ENCODE measurements at regions not wholly inside any gene's neighbourhood (a gene's known extent, or its start where the extent isn't known, plus 50 kb on each side); places are given as distances from the start of the nearest gene placed in this dataset.

DNA sequence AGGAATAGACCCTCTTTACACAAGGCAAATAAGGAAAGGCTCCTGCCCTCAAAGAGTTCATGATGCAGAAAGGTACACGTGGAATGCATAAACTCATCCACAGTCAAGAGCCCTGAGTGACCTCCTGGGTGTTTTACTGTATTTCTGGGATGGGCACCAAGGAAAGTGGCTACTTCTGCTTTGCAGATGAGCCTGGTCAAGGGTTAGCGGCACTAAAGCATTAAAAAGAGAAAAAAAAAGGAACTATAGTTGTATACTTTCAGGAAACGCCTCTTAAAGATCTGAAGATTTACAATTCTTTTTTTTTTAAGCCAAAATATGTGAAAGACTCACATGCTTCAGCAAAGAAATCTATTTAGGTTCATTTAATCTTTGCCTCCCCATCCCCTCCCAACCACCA lies 366.2 kb upstream of the PDE4D start:
- no peak overlapping the region for H3K56ac ChIP-seq (ENCODE audit: low read length)
- no peaks in the 10 kb centered on the region for H3K36me3 ChIP-seq (ENCODE audit: control insufficient read depth, insufficient read depth, low read length)
- no peak overlapping the region for H2AK5ac ChIP-seq (ENCODE audit: low read length)
- no CpG with 5 or more reads among the region's 3 CpGs for WGBS (ENCODE audit: extremely low coverage, insufficient coverage, low lambda C conversion rate)
- H3K23ac ChIP-seq (ENCODE audit: low read length) = no peak overlapping the region
- no peak overlapping the region for H3K4me2 ChIP-seq (ENCODE audit: low read length)
- no peak overlapping the region for H2BK120ac ChIP-seq (ENCODE audit: low read depth, low read length)
- no peaks in the 10 kb centered on the region for H3K79me1 ChIP-seq (ENCODE audit: low read length)
- no peak overlapping the region for H3K4ac ChIP-seq (ENCODE audit: low read depth, low read length)
- no peak for DNase-seq
- no peaks in the 10 kb centered on the region for H3K79me2 ChIP-seq (ENCODE audit: control insufficient read depth, insufficient read depth, low read length)
- no peak overlapping the region for H3K9ac ChIP-seq (ENCODE audit: low read length)
- no peaks in the 10 kb centered on the region for H3K4me1 ChIP-seq (ENCODE audit: control insufficient read depth, low read depth, low read length)
- no peak overlapping the region for H2BK5ac ChIP-seq (ENCODE audit: low read length)
- H3K4me3 ChIP-seq (ENCODE audit: low read length) = no peak overlapping the region
- no peak overlapping the region for H4K8ac ChIP-seq (ENCODE audit: low read depth, low read length)
- H3K27me3 ChIP-seq (ENCODE audit: insufficient read depth, low read length, poor library complexity) = no peaks in the 10 kb centered on the region
- H2BK15ac ChIP-seq (replicated peaks; ENCODE audit: low read depth) = no peak overlapping the region
- H3K18ac ChIP-seq (ENCODE audit: low read length) = no peak overlapping the region
- no peak overlapping the region for H4K5ac ChIP-seq (ENCODE audit: low read length)
- no peak overlapping the region for H3K27ac ChIP-seq (ENCODE audit: low read depth, low read length)

DNA sequence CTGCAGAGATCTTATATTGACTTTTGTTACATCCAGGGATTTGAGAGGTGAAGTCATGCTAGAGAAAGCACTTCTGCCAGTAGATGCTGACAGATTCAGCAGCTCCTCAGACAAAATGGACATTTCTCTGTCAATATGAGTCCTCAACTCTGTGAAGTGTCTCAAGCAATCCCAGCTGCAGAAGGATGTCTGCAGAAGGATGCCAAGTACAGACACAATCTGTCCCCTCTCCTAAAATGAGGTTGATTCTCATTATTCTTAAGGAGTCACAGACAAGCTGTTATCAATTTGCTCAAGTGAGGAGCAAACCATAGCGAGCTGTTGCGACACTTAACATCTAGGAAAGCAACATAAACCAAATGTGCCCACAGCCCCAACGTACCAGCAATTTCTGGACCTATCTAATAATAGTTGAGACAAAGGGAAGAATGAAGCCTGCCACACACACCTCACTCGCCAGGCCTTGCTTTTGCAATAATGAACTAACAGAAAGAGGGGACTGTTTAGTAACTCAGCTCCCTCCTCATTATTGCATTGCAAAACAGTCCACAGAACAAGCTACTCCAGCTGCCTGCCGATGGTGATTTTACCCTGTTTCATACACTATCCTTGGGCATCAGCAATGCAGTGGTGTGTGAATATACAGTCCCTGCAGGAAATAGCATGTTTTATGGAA lies 364.2 kb upstream of the PDE4D start:
- Histone ChIP-seq H3K4me3 (ENCODE audit: low read length) (no peak overlapping the region), H4K8ac (ENCODE audit: low read depth, low read length) (no peak overlapping the region), H4K5ac (ENCODE audit: low read length) (no peak overlapping the region), H2BK15ac (replicated peaks; ENCODE audit: low read depth) (no peak overlapping the region), H3K27ac (ENCODE audit: low read depth, low read length) (no peak overlapping the region), H3K18ac (ENCODE audit: low read length) (no peak overlapping the region), H2AK5ac (ENCODE audit: low read length) (no peak overlapping the region), H3K23ac (ENCODE audit: low read length) (no peak overlapping the region), H3K56ac (ENCODE audit: low read length) (no peak overlapping the region), H3K4me2 (ENCODE audit: low read length) (no peak overlapping the region), H3K79me1 (ENCODE audit: low read length) (no peaks in the 10 kb centered on the region), H3K9ac (ENCODE audit: low read length) (no peak overlapping the region), H2BK5ac (ENCODE audit: low read length) (no peak overlapping the region), H2BK120ac (ENCODE audit: low read depth, low read length) (no peak overlapping the region), H3K4me1 (ENCODE audit: control insufficient read depth, low read depth, low read length) (no peaks in the 10 kb centered on the region), H3K36me3 (ENCODE audit: control insufficient read depth, insufficient read depth, low read length) (no peaks in the 10 kb centered on the region), H3K27me3 (ENCODE audit: insufficient read depth, low read length, poor library complexity) (no peaks in the 10 kb centered on the region), H3K4ac (ENCODE audit: low read depth, low read length) (no peak overlapping the region), H3K79me2 (ENCODE audit: control insufficient read depth, insufficient read depth, low read length) (no peaks in the 10 kb centered on the region)
- no peak for DNase-seq
- WGBS (ENCODE audit: extremely low coverage, insufficient coverage, low lambda C conversion rate) = no CpG with 5 or more reads among the region's 5 CpGs

DNA sequence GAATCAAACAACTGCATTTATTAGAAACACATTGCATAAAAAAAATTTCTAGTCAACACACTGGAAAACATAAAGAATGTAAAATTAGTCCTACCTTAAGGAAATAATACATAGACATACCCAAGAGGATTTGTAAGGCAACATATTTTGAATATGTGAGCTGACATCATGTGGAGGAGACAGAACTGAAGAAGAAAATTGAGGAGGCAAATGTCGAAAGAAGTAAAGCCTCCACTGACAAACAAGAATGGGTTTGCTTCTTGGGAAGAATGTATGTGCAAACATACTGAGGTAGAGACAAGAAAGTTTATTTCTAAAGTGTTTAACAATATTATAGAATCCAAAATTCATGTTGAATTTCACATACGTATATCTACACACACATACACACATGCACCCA lies 363.0 kb upstream of the PDE4D start:
- Histone ChIP-seq H3K27ac (ENCODE audit: low read depth, low read length) (no peak overlapping the region), H3K36me3 (ENCODE audit: control insufficient read depth, insufficient read depth, low read length) (no peaks in the 10 kb centered on the region), H3K27me3 (ENCODE audit: insufficient read depth, low read length, poor library complexity) (no peaks in the 10 kb centered on the region), H3K23ac (ENCODE audit: low read length) (no peak overlapping the region), H4K8ac (ENCODE audit: low read depth, low read length) (no peak overlapping the region), H3K4me2 (ENCODE audit: low read length) (no peak overlapping the region), H3K4me1 (ENCODE audit: control insufficient read depth, low read depth, low read length) (no peaks in the 10 kb centered on the region), H3K79me2 (ENCODE audit: control insufficient read depth, insufficient read depth, low read length) (no peaks in the 10 kb centered on the region), H2AK5ac (ENCODE audit: low read length) (no peak overlapping the region), H2BK15ac (replicated peaks; ENCODE audit: low read depth) (no peak overlapping the region), H2BK120ac (ENCODE audit: low read depth, low read length) (no peak overlapping the region), H3K9ac (ENCODE audit: low read length) (no peak overlapping the region), H4K5ac (ENCODE audit: low read length) (no peak overlapping the region), H3K18ac (ENCODE audit: low read length) (no peak overlapping the region), H3K4me3 (ENCODE audit: low read length) (no peak overlapping the region), H3K4ac (ENCODE audit: low read depth, low read length) (no peak overlapping the region), H2BK5ac (ENCODE audit: low read length) (no peak overlapping the region), H3K56ac (ENCODE audit: low read length) (no peak overlapping the region), H3K79me1 (ENCODE audit: low read length) (no peaks in the 10 kb centered on the region)
- no peak for DNase-seq
- WGBS (ENCODE audit: extremely low coverage, insufficient coverage, low lambda C conversion rate) = no CpG with 5 or more reads among the region's 2 CpGs

DNA sequence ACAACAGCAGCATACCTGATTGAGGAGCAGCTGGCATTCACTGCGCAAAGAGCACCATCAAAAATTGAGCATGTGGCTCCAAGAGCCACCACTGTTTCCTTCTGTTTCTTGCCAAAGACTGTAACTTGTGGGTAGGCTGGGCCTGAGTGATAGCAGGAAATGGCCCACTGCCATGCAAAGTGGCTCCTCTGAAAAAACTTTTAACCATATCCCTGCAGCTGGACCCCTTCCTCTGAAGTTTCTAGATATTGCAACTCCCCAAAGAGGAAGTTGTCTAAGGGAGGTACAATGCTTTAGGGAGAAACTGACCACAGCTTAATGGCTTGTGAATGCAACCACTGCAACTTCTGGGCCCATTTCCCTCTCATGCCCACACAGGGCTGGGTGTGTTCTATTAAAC lies 355.4 kb upstream of the PDE4D start:
- Histone ChIP-seq H3K27ac (ENCODE audit: low read depth, low read length) (no peak overlapping the region), H3K4ac (ENCODE audit: low read depth, low read length) (no peak overlapping the region), H2BK5ac (ENCODE audit: low read length) (no peak overlapping the region), H3K79me2 (ENCODE audit: control insufficient read depth, insufficient read depth, low read length) (no peaks in the 10 kb centered on the region), H2BK120ac (ENCODE audit: low read depth, low read length) (no peak overlapping the region), H3K9ac (ENCODE audit: low read length) (no peak overlapping the region), H3K18ac (ENCODE audit: low read length) (no peak overlapping the region), H3K4me3 (ENCODE audit: low read length) (no peak overlapping the region), H3K4me2 (ENCODE audit: low read length) (no peak overlapping the region), H3K36me3 (ENCODE audit: control insufficient read depth, insufficient read depth, low read length) (no peaks in the 10 kb centered on the region), H3K4me1 (ENCODE audit: control insufficient read depth, low read depth, low read length) (no peaks in the 10 kb centered on the region), H4K8ac (ENCODE audit: low read depth, low read length) (no peak overlapping the region), H3K23ac (ENCODE audit: low read length) (no peak overlapping the region), H2AK5ac (ENCODE audit: low read length) (no peak overlapping the region), H3K79me1 (ENCODE audit: low read length) (no peaks in the 10 kb centered on the region), H3K56ac (ENCODE audit: low read length) (no peak overlapping the region), H4K5ac (ENCODE audit: low read length) (no peak overlapping the region), H3K27me3 (ENCODE audit: insufficient read depth, low read length, poor library complexity) (no peaks in the 10 kb centered on the region), H2BK15ac (replicated peaks; ENCODE audit: low read depth) (no peak overlapping the region)
- no CpG with 5 or more reads among the region's 1 CpG for WGBS (ENCODE audit: extremely low coverage, insufficient coverage, low lambda C conversion rate)
- DNase-seq = no peak

DNA sequence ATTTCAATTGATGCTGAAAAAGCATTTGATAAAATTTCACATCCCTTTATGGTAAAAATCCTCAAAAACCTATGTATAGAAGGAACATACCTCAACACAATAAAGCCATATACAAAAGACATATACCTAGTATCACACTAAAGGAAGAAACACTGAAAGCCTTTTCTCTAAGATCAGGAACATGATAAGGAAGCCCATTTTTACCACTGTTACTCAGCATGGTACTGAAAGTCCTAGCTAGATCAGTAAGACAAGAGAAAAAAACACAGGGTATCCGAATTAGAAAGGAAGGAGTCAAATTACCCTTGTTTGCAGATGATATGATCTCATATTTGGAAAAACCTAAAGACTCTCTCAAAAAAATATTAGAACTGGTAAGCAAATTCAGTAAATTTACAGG lies 350.2 kb upstream of the PDE4D start:
- Histone ChIP-seq H3K4me1 (ENCODE audit: control insufficient read depth, low read depth, low read length) (no peaks in the 10 kb centered on the region), H3K36me3 (ENCODE audit: control insufficient read depth, insufficient read depth, low read length) (no peaks in the 10 kb centered on the region), H3K27ac (ENCODE audit: low read depth, low read length) (no peak overlapping the region), H4K5ac (ENCODE audit: low read length) (no peak overlapping the region), H3K4me3 (ENCODE audit: low read length) (no peak overlapping the region), H3K4me2 (ENCODE audit: low read length) (no peak overlapping the region), H3K79me2 (ENCODE audit: control insufficient read depth, insufficient read depth, low read length) (no peaks in the 10 kb centered on the region), H2BK120ac (ENCODE audit: low read depth, low read length) (no peak overlapping the region), H3K27me3 (ENCODE audit: insufficient read depth, low read length, poor library complexity) (no peaks in the 10 kb centered on the region), H2AK5ac (ENCODE audit: low read length) (no peak overlapping the region), H3K79me1 (ENCODE audit: low read length) (no peaks in the 10 kb centered on the region), H2BK15ac (replicated peaks; ENCODE audit: low read depth) (no peak overlapping the region), H3K56ac (ENCODE audit: low read length) (no peak overlapping the region), H3K18ac (ENCODE audit: low read length) (no peak overlapping the region), H3K4ac (ENCODE audit: low read depth, low read length) (no peak overlapping the region), H4K8ac (ENCODE audit: low read depth, low read length) (no peak overlapping the region), H2BK5ac (ENCODE audit: low read length) (no peak overlapping the region), H3K23ac (ENCODE audit: low read length) (no peak overlapping the region), H3K9ac (ENCODE audit: low read length) (no peak overlapping the region)
- WGBS (ENCODE audit: extremely low coverage, insufficient coverage, low lambda C conversion rate) = no CpG with 5 or more reads among the region's 1 CpG
- DNase-seq = no peak
